ENCODE measurements at regions not wholly inside any gene's neighbourhood (a gene's known extent, or its start where the extent isn't known, plus 50 kb on each side); places are given as distances from the start of the nearest gene placed in this dataset.

DNA sequence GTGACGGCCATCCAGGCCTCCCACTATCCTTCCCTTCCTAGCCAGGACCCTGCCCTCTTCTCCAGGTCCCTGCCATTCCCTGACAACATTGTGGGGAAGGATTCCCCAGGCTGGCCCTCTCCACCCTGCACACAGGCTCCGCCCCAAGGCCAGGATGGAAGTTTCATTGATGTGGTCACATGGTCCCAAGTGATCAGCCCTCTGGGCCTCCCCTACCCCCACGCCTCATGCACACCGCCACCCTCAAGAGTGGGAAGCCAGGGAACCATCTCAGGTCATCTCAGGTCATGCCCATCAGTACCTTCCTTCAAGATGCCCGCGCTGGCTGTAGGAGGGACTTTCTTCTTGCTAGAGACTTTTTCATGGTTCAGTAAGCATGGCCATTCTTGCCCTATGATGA is 514.8 kb upstream of the RAB6C start:
- no peak overlapping the region for H3K27ac ChIP-seq (ENCODE audit: low read depth, low read length, poor library complexity, severe bottlenecking)
- BruUV-seq (replicated peaks): no TSS peak
- TF ChIP-seq EZH2 (IDR thresholded peaks at IDR 0.05; ENCODE audit: borderline replicate concordance, low read depth, low read length, poor library complexity, severe bottlenecking) (no peak), CTCF (conservative IDR thresholded peaks at IDR 0.05; ENCODE audit: low read depth, low read length) (no peak)
- ChIA-PET CTCF (no interaction called here), POLR2A (ENCODE audit: low non-redundant PET) (no interaction called here)
- no peaks in the 10 kb centered on the region for H3K27me3 ChIP-seq (replicated peaks; ENCODE audit: insufficient read depth, low read depth, low read length, poor library complexity)
- no peak for DNase-seq (ENCODE audit: low spot score)
- H3K9me3 ChIP-seq (ENCODE audit: low read depth, low read length, poor library complexity, severe bottlenecking): no peaks in the 10 kb centered on the region
- H3K36me3 ChIP-seq (ENCODE audit: insufficient read depth, low read length, poor library complexity, severe bottlenecking): no peaks in the 10 kb centered on the region
- intact Hi-C loops (cut with micrococcal nuclease; ENCODE audit: unreplicated experiment): no loop called here
- no peaks in the 10 kb centered on the region for H3K4me1 ChIP-seq (ENCODE audit: insufficient read depth, low read length, poor library complexity, severe bottlenecking)
- H3K4me3 ChIP-seq (ENCODE audit: low read depth, low read length, poor library complexity, severe bottlenecking): no peak overlapping the region

DNA sequence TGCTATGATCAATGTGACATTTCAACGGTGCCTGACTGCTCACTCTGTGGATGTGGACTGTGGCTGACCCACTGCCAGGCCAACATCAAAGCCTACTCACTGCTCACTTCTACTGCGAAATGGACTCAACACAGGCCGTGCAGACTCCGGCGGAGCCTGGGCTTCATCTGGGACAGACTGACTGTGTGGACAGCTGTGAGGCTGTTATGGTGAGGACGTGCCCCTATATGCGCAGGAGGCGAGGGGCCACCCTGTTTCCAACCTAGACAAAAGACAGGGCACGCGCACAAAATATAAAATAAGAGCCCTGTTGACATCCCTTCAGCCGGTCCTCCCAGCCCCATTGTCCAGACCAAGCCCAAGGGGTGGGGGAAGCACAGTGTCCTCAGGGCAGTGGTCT is 514.4 kb upstream of the RAB6C start:
- Histone ChIP-seq H3K27ac (ENCODE audit: low read depth, low read length, poor library complexity, severe bottlenecking) (no peak overlapping the region), H3K36me3 (ENCODE audit: insufficient read depth, low read length, poor library complexity, severe bottlenecking) (no peaks in the 10 kb centered on the region), H3K27me3 (replicated peaks; ENCODE audit: insufficient read depth, low read depth, low read length, poor library complexity) (no peaks in the 10 kb centered on the region), H3K4me1 (ENCODE audit: insufficient read depth, low read length, poor library complexity, severe bottlenecking) (no peaks in the 10 kb centered on the region), H3K4me3 (ENCODE audit: low read depth, low read length, poor library complexity, severe bottlenecking) (no peak overlapping the region), H3K9me3 (ENCODE audit: low read depth, low read length, poor library complexity, severe bottlenecking) (no peaks in the 10 kb centered on the region)
- ChIA-PET CTCF (no interaction called here), POLR2A (ENCODE audit: low non-redundant PET) (no interaction called here)
- TF ChIP-seq EZH2 (IDR thresholded peaks at IDR 0.05; ENCODE audit: borderline replicate concordance, low read depth, low read length, poor library complexity, severe bottlenecking) (no peak), CTCF (conservative IDR thresholded peaks at IDR 0.05; ENCODE audit: low read depth, low read length) (no peak)
- intact Hi-C loops (cut with micrococcal nuclease; ENCODE audit: unreplicated experiment): no loop called here
- BruUV-seq (replicated peaks): no TSS peak
- DNase-seq (ENCODE audit: low spot score): no peak

DNA sequence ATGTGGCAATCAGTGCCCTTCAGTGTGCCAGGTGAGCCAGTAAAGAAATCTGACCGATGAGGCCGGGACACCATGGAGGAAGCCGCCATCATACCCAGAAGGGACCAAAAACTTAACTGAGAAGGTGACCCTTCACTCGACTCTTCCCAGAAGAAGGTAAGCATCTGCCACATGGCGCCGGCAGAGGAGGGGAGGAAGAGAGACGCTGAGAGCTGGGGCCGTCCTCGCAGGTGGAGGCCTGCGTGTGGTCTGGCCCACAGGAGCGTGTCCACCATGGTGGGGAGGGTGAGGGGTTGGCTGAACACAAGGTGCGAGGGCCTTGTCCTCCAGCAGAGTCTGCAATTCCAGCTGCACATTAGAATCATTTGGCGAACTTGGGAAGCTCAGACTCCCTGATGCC is 513.1 kb upstream of the RAB6C start:
- Histone ChIP-seq H3K27me3 (replicated peaks; ENCODE audit: insufficient read depth, low read depth, low read length, poor library complexity) (no peaks in the 10 kb centered on the region), H3K4me1 (ENCODE audit: insufficient read depth, low read length, poor library complexity, severe bottlenecking) (no peaks in the 10 kb centered on the region), H3K9me3 (ENCODE audit: low read depth, low read length, poor library complexity, severe bottlenecking) (no peaks in the 10 kb centered on the region), H3K36me3 (ENCODE audit: insufficient read depth, low read length, poor library complexity, severe bottlenecking) (no peaks in the 10 kb centered on the region), H3K27ac (ENCODE audit: low read depth, low read length, poor library complexity, severe bottlenecking) (no peak overlapping the region), H3K4me3 (ENCODE audit: low read depth, low read length, poor library complexity, severe bottlenecking) (no peak overlapping the region)
- intact Hi-C loops (cut with micrococcal nuclease; ENCODE audit: unreplicated experiment): no loop called here
- TF ChIP-seq CTCF (conservative IDR thresholded peaks at IDR 0.05; ENCODE audit: low read depth, low read length): no peak
- no peak for TF ChIP-seq EZH2 (IDR thresholded peaks at IDR 0.05; ENCODE audit: borderline replicate concordance, low read depth, low read length, poor library complexity, severe bottlenecking)
- no TSS peak for BruUV-seq (replicated peaks)
- POLR2A ChIA-PET (ENCODE audit: low non-redundant PET): no interaction called here
- no peak for DNase-seq (ENCODE audit: low spot score)
- CTCF ChIA-PET: no interaction called here

Data from A673 (cell line).